ENCODE measurements at regions not wholly inside any gene's neighbourhood (a gene's known extent, or its start where the extent isn't known, plus 50 kb on each side); places are given as distances from the start of the nearest gene placed in this dataset.
A peak's percentile ranks its signal among the peaks of the same experiment; 100 is the strongest.

GRCh38 chr3:152516216-152516615, 247.5 kb downstream of the MBNL1 start:
- no peak for DNase-seq

GRCh38 chr3:152517502-152517901, 248.8 kb downstream of the MBNL1 start:
- no peak for DNase-seq

GRCh38 chr3:152518346-152518745, 249.6 kb downstream of the MBNL1 start:
- DNase-seq, result no peak

- no peak for DNase-seq
Measured at GRCh38 chr3:152519376-152519775, 250.6 kb downstream of the MBNL1 start.

- DNase-seq, result no peak
Measured at GRCh38 chr3:152522036-152522435, 253.3 kb downstream of the MBNL1 start.

- peak; percentile 51 for DNase-seq
Measured at GRCh38 chr3:152524198-152525140, 255.7 kb downstream of the MBNL1 start.

- no peak for DNase-seq
Measured at GRCh38 chr3:152531717-152532116, 263.0 kb downstream of the MBNL1 start.

- DNase-seq, result no peak
Measured at GRCh38 chr3:152538518-152538917, 269.8 kb downstream of the MBNL1 start.

GRCh38 chr3:152539191-152539764, 270.5 kb downstream of the MBNL1 start:
- DNase-seq, result no peak

GRCh38 chr3:152540120-152540519, 271.4 kb downstream of the MBNL1 start:
- DNase-seq, result no peak

GRCh38 chr3:152547153-152547552, 278.4 kb downstream of the MBNL1 start:
- DNase-seq, result no peak

GRCh38 chr3:152549263-152549662, 280.5 kb downstream of the MBNL1 start:
- DNase-seq, result no peak

- DNase-seq, result no peak
Measured at GRCh38 chr3:152550284-152550683, 281.6 kb downstream of the MBNL1 start.

- DNase-seq, result peak; percentile 8
Measured at GRCh38 chr3:152554980-152555379, 280.0 kb upstream of the P2RY1 start.

- DNase-seq, result no peak
Measured at GRCh38 chr3:152555666-152556291, 279.2 kb upstream of the P2RY1 start.

GRCh38 chr3:152556731-152557254, 278.1 kb upstream of the P2RY1 start:
- peak; percentile 44 for DNase-seq

- DNase-seq, result no peak
Measured at GRCh38 chr3:152557302-152557999, 277.5 kb upstream of the P2RY1 start.

GRCh38 chr3:152558386-152558785, 276.5 kb upstream of the P2RY1 start:
- DNase-seq, result no peak

GRCh38 chr3:152559246-152559645, 275.7 kb upstream of the P2RY1 start:
- no peak for DNase-seq

GRCh38 chr3:152564459-152564858, 270.5 kb upstream of the P2RY1 start:
- peak; percentile 3 for DNase-seq

GRCh38 chr3:152574461-152575079, 260.4 kb upstream of the P2RY1 start:
- DNase-seq, result peak; percentile 47

- DNase-seq, result no peak
Measured at GRCh38 chr3:152578769-152579168, 256.2 kb upstream of the P2RY1 start.

Measured in fibroblast of skin of right quadriceps (primary cell).